ENCODE measurements at regions not wholly inside any gene's neighbourhood (a gene's known extent, or its start where the extent isn't known, plus 50 kb on each side); places are given as distances from the start of the nearest gene placed in this dataset.

DNA sequence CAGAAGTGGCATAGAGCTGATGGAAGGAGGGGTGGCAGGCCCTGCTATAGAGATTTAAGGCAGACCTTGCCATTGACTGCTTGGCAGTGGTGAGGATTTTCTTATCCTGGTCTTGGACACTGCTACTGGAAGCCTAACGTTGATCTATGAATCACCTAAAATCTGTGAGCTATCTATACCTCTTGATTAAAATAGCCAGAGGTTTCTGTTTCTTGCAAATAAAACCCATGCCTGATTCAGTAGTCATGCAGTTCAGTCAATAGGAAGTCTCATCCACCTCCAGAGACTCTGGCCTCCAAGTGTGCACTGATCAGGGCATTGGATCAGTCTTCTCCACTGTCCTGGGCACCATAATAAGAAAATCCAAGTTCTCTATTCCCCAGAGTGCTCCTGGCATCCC is 286.5 kb downstream of the PTEN start:
- no peak for DNase-seq (ENCODE audit: low read depth, low spot score)
- Histone ChIP-seq H3K27me3 (ENCODE audit: control insufficient read depth, insufficient read depth, low read length) (no peaks in the 10 kb centered on the region), H3K27ac (ENCODE audit: low read length) (no peak overlapping the region), H3K9me3 (ENCODE audit: control insufficient read depth, insufficient read depth, low read depth, low read length) (no peaks in the 10 kb centered on the region), H3K4me3 (ENCODE audit: low read depth in 2 of 2, low read length in 2 of 2) (no peak overlapping the region), H3K4me1 (ENCODE audit: control insufficient read depth, insufficient read depth, low read length) (no peaks in the 10 kb centered on the region), H3K36me3 (ENCODE audit: control insufficient read depth, insufficient read depth, low read length) (no peaks in the 10 kb centered on the region)
- ChIA-PET POLR2A (no interaction called here), CTCF (no interaction called here)
- no TSS peak for BruUV-seq (replicated peaks)
- TF ChIP-seq POLR2AphosphoS5 (IDR thresholded peaks at IDR 0.05; ENCODE audit: low read depth, low read length) = no peak
- no peak for TF ChIP-seq TCF7L2 (IDR thresholded peaks at IDR 0.05; ENCODE audit: low read depth, low read length)
- TF ChIP-seq, protein P1, sequence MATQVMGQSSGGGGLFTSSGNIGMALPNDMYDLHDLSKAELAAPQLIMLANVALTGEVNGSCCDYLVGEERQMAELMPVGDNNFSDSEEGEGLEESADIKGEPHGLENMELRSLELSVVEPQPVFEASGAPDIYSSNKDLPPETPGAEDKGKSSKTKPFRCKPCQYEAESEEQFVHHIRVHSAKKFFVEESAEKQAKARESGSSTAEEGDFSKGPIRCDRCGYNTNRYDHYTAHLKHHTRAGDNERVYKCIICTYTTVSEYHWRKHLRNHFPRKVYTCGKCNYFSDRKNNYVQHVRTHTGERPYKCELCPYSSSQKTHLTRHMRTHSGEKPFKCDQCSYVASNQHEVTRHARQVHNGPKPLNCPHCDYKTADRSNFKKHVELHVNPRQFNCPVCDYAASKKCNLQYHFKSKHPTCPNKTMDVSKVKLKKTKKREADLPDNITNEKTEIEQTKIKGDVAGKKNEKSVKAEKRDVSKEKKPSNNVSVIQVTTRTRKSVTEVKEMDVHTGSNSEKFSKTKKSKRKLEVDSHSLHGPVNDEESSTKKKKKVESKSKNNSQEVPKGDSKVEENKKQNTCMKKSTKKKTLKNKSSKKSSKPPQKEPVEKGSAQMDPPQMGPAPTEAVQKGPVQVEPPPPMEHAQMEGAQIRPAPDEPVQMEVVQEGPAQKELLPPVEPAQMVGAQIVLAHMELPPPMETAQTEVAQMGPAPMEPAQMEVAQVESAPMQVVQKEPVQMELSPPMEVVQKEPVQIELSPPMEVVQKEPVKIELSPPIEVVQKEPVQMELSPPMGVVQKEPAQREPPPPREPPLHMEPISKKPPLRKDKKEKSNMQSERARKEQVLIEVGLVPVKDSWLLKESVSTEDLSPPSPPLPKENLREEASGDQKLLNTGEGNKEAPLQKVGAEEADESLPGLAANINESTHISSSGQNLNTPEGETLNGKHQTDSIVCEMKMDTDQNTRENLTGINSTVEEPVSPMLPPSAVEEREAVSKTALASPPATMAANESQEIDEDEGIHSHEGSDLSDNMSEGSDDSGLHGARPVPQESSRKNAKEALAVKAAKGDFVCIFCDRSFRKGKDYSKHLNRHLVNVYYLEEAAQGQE (IDR thresholded peaks at IDR 0.05; ENCODE audit: insufficient read depth in 1 of 2, low read depth in 2 of 2, low read length in 1 of 2) = no peak
- TF ChIP-seq, protein P2, sequence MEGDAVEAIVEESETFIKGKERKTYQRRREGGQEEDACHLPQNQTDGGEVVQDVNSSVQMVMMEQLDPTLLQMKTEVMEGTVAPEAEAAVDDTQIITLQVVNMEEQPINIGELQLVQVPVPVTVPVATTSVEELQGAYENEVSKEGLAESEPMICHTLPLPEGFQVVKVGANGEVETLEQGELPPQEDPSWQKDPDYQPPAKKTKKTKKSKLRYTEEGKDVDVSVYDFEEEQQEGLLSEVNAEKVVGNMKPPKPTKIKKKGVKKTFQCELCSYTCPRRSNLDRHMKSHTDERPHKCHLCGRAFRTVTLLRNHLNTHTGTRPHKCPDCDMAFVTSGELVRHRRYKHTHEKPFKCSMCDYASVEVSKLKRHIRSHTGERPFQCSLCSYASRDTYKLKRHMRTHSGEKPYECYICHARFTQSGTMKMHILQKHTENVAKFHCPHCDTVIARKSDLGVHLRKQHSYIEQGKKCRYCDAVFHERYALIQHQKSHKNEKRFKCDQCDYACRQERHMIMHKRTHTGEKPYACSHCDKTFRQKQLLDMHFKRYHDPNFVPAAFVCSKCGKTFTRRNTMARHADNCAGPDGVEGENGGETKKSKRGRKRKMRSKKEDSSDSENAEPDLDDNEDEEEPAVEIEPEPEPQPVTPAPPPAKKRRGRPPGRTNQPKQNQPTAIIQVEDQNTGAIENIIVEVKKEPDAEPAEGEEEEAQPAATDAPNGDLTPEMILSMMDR (IDR thresholded peaks at IDR 0.05) = no peak
- no peak for TF ChIP-seq SIN3A (IDR thresholded peaks at IDR 0.05; ENCODE audit: borderline replicate concordance, insufficient read depth, low read depth, low read length)
- intact Hi-C loops (cut with micrococcal nuclease; ENCODE audit: unreplicated experiment) = no loop called here
- no peak for ATAC-seq
- in situ Hi-C loops (cut with HindIII; ENCODE audit: low pct_unique_long_range_greater_than_20kb, low sequenced_read_pairs) = no loop called here

DNA sequence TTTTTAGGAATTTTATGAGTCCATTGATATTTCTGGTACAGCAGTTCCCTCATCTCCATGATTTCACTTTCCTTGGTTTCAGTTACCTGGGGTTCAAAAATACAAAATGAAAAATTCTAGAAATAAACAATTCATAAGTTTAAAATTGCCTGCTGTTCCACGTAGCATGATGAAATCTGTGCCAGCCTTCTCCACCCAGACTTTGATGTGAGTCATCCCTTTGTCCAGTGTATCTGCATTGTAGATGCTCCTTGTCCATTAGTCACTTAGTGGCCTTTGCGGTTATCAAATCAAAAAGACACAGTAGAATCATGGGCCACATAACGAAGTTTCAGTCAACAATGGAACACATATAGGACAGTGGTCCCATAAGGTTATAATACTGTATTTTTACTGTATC is 286.9 kb downstream of the PTEN start:
- DNase-seq (ENCODE audit: low read depth, low spot score) (no peak), ATAC-seq (no peak)
- Histone ChIP-seq H3K4me3 (ENCODE audit: low read depth in 2 of 2, low read length in 2 of 2) (no peak overlapping the region), H3K4me1 (ENCODE audit: control insufficient read depth, insufficient read depth, low read length) (no peaks in the 10 kb centered on the region), H3K36me3 (ENCODE audit: control insufficient read depth, insufficient read depth, low read length) (no peaks in the 10 kb centered on the region), H3K9me3 (ENCODE audit: control insufficient read depth, insufficient read depth, low read depth, low read length) (no peaks in the 10 kb centered on the region), H3K27ac (ENCODE audit: low read length) (no peak overlapping the region), H3K27me3 (ENCODE audit: control insufficient read depth, insufficient read depth, low read length) (no peaks in the 10 kb centered on the region)
- POLR2A ChIA-PET = no interaction called here
- intact Hi-C loops (cut with micrococcal nuclease; ENCODE audit: unreplicated experiment) = no loop called here
- in situ Hi-C loops (cut with HindIII; ENCODE audit: low pct_unique_long_range_greater_than_20kb, low sequenced_read_pairs) = no loop called here
- TF ChIP-seq, protein P1 (IDR thresholded peaks at IDR 0.05; ENCODE audit: insufficient read depth in 1 of 2, low read depth in 2 of 2, low read length in 1 of 2) = no peak
- TF ChIP-seq POLR2AphosphoS5 (IDR thresholded peaks at IDR 0.05; ENCODE audit: low read depth, low read length) = no peak
- TF ChIP-seq SIN3A (IDR thresholded peaks at IDR 0.05; ENCODE audit: borderline replicate concordance, insufficient read depth, low read depth, low read length) = no peak
- TF ChIP-seq TCF7L2 (IDR thresholded peaks at IDR 0.05; ENCODE audit: low read depth, low read length) = no peak
- TF ChIP-seq, protein P2 (IDR thresholded peaks at IDR 0.05) = no peak
- BruUV-seq (replicated peaks) = no TSS peak
- CTCF ChIA-PET = no interaction called here

Data from Panc1 (cell line).